ENCODE measurements at regions not wholly inside any gene's neighbourhood (a gene's known extent, or its start where the extent isn't known, plus 50 kb on each side); places are given as distances from the start of the nearest gene placed in this dataset.

GRCh38 chr17:72471296-72471695 lies 350.5 kb downstream of the SOX9 start:
- TF ChIP-seq, protein P1, sequence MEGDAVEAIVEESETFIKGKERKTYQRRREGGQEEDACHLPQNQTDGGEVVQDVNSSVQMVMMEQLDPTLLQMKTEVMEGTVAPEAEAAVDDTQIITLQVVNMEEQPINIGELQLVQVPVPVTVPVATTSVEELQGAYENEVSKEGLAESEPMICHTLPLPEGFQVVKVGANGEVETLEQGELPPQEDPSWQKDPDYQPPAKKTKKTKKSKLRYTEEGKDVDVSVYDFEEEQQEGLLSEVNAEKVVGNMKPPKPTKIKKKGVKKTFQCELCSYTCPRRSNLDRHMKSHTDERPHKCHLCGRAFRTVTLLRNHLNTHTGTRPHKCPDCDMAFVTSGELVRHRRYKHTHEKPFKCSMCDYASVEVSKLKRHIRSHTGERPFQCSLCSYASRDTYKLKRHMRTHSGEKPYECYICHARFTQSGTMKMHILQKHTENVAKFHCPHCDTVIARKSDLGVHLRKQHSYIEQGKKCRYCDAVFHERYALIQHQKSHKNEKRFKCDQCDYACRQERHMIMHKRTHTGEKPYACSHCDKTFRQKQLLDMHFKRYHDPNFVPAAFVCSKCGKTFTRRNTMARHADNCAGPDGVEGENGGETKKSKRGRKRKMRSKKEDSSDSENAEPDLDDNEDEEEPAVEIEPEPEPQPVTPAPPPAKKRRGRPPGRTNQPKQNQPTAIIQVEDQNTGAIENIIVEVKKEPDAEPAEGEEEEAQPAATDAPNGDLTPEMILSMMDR (conservative IDR thresholded peaks at IDR 0.05; ENCODE audit: low read length): no peak
- no peak for TF ChIP-seq EZH2phosphoT487 (IDR thresholded peaks at IDR 0.05; ENCODE audit: borderline replicate concordance)

All from Loucy (cell line).